Hepatocyte (in vitro differentiated cells): ENCODE measurements at regions not wholly inside any gene's neighbourhood (a gene's known extent, or its start where the extent isn't known, plus 50 kb on each side); places are given as distances from the start of the nearest gene placed in this dataset.

ENCODE experiments used
- EZH2 ChIP-seq: fragments of 200-600 bp; sonication (generic); IDR thresholded peaks from 2 replicates; pipeline ENCODE4 v1.6.1; 2016; ENCODE audit warnings: antibody characterized with exemption, mild to moderate bottlenecking, borderline replicate concordance
- TF ChIP-seq, protein P1 (sequence below): fragments of 200-600 bp; sonication (generic); IDR thresholded peaks from 2 replicates; pipeline ENCODE4 v1.5.1; 2016; ENCODE audit warnings: antibody characterized with exemption, mild to moderate bottlenecking; ENCODE audit not compliant: poor library complexity

DNA sequence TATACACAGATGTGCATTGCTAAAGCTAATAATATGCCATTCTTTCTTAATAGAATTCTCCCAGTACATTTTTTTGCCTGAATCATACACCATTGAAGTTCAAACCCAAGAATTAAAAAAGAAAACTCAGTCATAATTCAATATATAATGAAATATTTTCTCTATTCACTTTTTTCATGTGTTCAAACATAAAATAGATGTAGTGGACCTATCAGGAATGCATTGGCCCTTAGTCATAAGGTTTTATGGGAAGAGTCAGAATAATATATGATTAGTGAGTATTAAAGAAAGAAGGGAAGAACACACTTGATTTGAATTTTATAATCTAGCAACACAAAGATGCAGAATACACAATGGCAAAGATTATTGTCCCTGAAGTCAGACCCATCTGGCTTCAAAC, 297.0 kb upstream of the COL3A1 start:
- no peak for TF ChIP-seq EZH2
- TF ChIP-seq, protein P1, sequence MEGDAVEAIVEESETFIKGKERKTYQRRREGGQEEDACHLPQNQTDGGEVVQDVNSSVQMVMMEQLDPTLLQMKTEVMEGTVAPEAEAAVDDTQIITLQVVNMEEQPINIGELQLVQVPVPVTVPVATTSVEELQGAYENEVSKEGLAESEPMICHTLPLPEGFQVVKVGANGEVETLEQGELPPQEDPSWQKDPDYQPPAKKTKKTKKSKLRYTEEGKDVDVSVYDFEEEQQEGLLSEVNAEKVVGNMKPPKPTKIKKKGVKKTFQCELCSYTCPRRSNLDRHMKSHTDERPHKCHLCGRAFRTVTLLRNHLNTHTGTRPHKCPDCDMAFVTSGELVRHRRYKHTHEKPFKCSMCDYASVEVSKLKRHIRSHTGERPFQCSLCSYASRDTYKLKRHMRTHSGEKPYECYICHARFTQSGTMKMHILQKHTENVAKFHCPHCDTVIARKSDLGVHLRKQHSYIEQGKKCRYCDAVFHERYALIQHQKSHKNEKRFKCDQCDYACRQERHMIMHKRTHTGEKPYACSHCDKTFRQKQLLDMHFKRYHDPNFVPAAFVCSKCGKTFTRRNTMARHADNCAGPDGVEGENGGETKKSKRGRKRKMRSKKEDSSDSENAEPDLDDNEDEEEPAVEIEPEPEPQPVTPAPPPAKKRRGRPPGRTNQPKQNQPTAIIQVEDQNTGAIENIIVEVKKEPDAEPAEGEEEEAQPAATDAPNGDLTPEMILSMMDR, result no peak
